Bronchial epithelial cell (primary cell): ENCODE measurements at regions not wholly inside any gene's neighbourhood (a gene's known extent, or its start where the extent isn't known, plus 50 kb on each side); places are given as distances from the start of the nearest gene placed in this dataset.

ENCODE experiments used
- DNase-seq: peaks from one replicate; pipeline ENCODE4 v3.0.0-alpha.2; 2010; ENCODE audit warnings: low read depth
- FAIRE-seq: peaks from 2 replicates; lab custom pipeline; 2011; peaks lifted over from hg19 to GRCh38; lab: Jason Lieb, UNC
- H3K27me3 ChIP-seq: 2 replicates; pipeline ENCODE4 v1.5.1; 2011; ENCODE audit warnings: low read length; ENCODE audit not compliant: control insufficient read depth, insufficient read depth
- H3K36me3 ChIP-seq: 2 replicates; pipeline ENCODE4 v1.5.1; 2011; ENCODE audit warnings: low read length; ENCODE audit not compliant: control insufficient read depth, insufficient read depth
- H3K4me3 ChIP-seq: 2 replicates; pipeline ENCODE4 v1.5.1; 2011; ENCODE audit warnings: mild to moderate bottlenecking, low read depth, low read length, control low read depth
- TF ChIP-seq, protein P1 (sequence below): IDR thresholded peaks from 2 replicates; pipeline ENCODE4 v1.5.1; 2011; ENCODE audit warnings: mild to moderate bottlenecking, moderate library complexity, low read length, control low read depth, inconsistent platforms; ENCODE audit not compliant: insufficient read depth, severe bottlenecking

DNA sequence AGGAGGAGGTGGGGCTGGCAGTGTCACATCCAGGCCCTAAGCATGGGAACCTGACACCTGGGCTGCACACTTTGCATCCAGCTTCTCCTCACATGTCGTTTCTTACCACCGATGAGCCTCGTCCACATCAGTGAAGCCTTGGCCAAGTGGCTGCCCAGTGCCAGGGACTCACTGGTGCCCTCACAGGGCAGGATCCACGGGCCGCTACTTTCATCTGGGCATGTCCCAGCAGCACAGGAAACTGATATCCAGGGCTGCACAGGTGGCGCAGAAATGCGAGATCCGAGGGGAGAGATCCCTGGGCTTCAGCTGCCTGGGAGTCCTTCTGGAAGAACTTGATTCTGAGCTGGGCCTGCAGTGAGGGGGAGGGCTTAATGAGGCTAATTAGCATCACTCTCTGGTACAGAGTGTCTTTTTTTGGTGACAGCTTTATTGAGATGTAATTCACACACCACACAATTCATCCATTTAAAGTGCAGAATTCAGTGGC lies 291.6 kb upstream of the HDAC4 start:
- Histone ChIP-seq H3K36me3 (no peaks in the 10 kb centered on the region), H3K27me3 (no peaks in the 10 kb centered on the region), H3K4me3 (no peak overlapping the region)
- DNase-seq (no peak), FAIRE-seq (no peak)
- TF ChIP-seq, protein P1, sequence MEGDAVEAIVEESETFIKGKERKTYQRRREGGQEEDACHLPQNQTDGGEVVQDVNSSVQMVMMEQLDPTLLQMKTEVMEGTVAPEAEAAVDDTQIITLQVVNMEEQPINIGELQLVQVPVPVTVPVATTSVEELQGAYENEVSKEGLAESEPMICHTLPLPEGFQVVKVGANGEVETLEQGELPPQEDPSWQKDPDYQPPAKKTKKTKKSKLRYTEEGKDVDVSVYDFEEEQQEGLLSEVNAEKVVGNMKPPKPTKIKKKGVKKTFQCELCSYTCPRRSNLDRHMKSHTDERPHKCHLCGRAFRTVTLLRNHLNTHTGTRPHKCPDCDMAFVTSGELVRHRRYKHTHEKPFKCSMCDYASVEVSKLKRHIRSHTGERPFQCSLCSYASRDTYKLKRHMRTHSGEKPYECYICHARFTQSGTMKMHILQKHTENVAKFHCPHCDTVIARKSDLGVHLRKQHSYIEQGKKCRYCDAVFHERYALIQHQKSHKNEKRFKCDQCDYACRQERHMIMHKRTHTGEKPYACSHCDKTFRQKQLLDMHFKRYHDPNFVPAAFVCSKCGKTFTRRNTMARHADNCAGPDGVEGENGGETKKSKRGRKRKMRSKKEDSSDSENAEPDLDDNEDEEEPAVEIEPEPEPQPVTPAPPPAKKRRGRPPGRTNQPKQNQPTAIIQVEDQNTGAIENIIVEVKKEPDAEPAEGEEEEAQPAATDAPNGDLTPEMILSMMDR, result no peak

DNA sequence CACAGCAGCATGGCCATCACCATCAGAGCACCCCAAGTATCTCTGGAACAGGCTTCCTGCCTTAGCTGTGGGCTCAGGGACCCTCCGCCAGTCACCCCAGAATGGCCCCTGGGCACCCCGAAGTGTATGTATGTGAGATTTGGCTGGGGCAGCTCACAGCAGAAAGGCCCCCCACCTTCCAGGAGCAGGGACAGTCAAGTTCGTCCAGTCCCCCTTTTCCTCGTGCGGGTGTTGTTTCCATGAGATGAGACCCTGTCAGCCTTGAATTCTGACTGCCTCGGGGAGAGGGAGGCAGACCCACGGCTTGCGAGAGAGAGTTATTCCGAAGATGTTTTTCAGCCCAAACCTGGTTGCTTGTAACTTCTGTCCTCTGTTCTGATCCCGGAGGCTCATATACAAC lies 290.9 kb upstream of the HDAC4 start:
- TF ChIP-seq, protein P1, result no peak
- no peak for DNase-seq

DNA sequence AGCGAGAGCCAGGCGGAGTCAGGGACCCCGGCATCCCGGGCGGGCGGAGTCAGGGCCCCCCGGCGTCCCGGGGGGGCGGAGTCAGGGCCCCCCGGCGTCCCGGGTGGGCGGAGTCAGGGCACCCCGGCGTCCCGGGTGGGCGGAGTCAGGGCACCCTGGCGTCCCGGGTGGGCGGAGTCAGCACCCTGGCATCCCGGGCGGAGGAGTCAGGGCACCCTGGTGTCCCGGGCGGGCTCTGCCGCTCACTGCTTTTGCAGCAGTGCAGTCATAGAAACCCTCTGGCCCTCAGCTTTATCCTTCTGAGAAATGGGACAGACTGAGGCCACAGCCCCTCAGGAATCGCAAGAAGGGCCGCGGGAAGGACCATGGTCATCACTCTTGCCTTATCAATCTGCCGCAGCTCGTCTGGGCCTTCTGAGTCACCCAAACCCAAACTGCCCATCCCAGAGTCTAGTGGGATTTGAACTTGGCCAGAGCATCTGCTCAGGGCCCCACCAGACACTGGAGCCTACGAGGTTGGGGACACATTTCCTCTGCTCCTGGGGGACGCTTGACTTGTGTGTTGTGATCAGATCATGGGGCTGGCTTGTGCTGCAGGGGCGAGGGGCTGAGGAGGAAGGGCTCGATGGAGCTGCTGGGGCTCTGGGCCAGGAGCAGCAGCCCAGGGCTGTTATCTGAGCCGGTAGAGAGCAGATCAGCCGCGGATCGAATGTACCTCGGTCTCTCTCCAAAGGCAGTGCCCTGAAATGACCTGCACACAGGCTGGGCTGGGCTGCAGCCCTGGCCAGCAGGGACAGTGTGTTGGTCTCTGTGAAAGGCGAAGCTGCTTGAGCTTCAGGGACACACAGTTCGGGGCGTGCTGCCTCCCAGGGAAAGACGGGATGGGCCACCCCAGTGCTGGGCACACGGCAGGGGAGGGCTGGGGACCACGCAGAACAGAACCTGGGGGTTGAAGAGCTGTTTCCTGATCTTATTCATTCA lies 290.1 kb upstream of the HDAC4 start:
- TF ChIP-seq, protein P1, result no peak
- FAIRE-seq (no peak), DNase-seq (no peak)
- H3K4me3 ChIP-seq, result no peak overlapping the region
- no peaks in the 10 kb centered on the region for H3K36me3 ChIP-seq
- H3K27me3 ChIP-seq, result no peaks in the 10 kb centered on the region

More for the DNA sequence above, 290.9 kb upstream of the HDAC4 start:
- Histone ChIP-seq H3K4me3 (no peak overlapping the region), H3K27me3 (no peaks in the 10 kb centered on the region), H3K36me3 (no peaks in the 10 kb centered on the region)
- no peak for FAIRE-seq

DNA sequence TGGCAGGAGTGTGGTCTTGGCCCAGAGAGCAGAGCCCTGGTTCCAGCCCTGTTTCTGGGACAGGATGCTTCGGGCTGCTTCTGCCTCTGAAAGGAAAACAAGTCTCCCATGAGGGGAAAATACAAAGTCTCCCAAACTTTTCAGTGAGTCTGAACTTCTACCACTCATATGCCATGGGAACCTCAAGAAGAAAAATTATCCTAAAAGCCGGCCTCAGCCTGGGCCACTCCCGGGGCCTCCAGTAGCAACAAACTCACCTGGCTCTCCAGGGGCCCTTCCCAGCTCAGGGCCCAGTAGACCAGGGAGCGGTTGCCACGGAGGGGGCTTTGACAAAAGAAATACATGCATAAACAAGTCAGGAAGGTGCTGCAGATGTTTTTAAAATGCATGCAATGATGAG lies 289.2 kb upstream of the HDAC4 start:
- H3K4me3 ChIP-seq, result no peak overlapping the region
- DNase-seq (no peak), FAIRE-seq (no peak)
- TF ChIP-seq, protein P1, result no peak
- no peaks in the 10 kb centered on the region for H3K27me3 ChIP-seq
- no peaks in the 10 kb centered on the region for H3K36me3 ChIP-seq

DNA sequence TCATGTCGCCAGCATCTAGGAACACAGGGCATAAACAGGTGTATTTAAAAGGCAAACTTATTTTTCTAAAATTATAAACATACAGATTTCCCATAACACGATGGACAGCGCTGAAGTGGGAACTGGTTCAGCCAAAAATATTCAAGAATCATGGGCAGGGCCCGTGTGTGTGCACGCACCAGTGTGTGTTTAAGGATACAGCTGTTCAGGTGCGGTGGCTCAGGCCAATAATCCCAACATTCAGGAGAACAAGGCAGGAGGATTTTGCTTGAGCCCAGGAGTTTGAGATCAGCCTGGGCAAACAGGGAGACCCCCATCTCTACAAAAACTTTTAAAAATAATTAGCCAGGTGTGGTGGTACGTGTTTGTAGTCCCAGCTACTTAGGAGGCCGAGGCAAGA lies 288.6 kb upstream of the HDAC4 start:
- TF ChIP-seq, protein P1, result no peak
- H3K27me3 ChIP-seq, result no peaks in the 10 kb centered on the region
- FAIRE-seq, result no peak

More for the DNA sequence above, 288.6 kb upstream of the HDAC4 start:
- Histone ChIP-seq H3K36me3 (no peaks in the 10 kb centered on the region), H3K4me3 (no peak overlapping the region)
- no peak for DNase-seq
